NCI-H1930 (cell line): ENCODE measurements at regions not wholly inside any gene's neighbourhood (a gene's known extent, or its start where the extent isn't known, plus 50 kb on each side); places are given as distances from the start of the nearest gene placed in this dataset.

ENCODE experiments used
- DNase-seq, 2 experiments: peaks; one replicate each; lab custom pipeline; 2025; lab: John Stamatoyannopoulos, UW

DNA sequence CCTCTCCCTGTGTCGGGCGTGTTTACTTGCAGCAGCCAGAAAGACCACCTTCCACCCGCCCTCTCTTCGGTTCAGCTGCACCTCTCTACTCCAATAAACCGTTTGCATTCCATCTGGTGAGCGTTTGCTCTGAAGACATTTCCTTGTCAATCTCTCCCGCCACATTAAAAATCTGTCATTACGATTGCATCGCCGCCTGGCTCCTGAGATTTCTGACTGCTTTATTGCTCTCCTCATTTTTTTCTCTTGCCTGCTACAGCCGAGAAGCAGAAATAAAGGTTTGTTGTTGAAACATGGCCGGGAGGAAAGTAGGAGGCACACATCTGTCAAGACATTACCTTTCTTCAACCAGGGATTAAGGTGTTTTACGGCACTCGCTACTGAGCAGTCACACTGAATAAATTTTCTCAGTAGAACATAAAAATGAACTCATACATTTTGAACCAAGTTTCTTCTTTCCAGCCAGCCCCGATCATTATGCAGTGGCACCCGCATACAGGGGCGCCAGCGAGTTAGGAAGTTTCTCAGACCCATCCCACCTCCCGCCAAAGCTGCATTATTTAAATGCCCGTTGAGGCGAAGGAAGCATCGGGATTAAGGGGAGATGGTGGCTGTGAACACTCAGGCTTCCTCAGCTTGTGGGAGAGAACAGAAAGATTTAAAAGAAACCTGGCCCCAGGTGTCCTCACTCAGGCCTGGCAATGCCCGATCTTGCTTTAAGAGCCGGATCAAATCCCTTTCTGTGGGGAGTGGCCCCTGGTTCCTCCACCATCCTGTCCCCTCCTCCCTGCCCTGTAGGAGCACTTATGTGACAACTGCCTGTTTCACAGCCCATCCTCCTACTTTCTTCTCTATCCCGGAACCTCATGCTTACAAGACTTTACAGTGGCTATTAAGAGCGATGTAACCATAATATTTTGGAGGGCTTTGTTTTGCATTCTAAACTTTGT is 1108.9 kb downstream of the BCL11B start:
- DNase-seq: no peak

DNA sequence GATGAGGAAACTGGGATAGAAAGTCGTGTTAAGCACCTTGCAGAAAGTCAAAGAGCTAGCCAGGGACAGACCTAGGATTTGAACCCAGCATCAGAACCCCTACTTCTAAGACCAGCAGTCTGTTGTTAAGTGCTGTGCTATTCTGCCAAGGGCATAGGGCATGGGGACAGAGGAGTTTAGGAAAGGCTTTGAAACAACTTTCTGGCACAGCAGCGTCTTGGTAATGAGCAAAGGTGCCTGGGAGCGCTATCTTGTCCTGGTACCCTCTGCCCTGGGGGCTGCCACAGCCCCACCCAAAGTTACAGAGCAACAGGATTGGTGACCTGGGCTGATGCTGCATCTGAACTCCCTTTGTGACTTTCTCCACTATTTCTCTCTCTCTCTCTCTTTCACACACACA is 1108.1 kb downstream of the BCL11B start:
- DNase-seq: no peak

DNA sequence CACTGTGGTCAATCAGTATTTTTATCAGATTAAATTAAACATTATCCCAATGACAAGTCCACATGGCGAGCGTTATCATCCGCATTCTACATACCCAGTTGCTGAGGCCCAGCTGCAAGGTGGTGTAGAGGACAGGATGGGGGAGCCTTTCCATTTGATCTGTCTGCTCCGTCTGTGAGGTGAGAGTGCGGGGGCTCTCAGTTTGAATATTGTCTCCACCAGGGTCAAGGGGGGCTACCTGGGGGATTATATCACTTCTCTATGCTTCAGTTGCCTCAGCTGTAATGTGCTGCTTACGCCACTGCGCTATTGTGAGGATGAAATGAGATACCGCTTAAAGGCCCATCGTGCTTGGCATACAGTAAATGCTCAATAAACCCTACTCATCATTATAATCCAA is 1106.0 kb downstream of the BCL11B start:
- DNase-seq: no peak

DNA sequence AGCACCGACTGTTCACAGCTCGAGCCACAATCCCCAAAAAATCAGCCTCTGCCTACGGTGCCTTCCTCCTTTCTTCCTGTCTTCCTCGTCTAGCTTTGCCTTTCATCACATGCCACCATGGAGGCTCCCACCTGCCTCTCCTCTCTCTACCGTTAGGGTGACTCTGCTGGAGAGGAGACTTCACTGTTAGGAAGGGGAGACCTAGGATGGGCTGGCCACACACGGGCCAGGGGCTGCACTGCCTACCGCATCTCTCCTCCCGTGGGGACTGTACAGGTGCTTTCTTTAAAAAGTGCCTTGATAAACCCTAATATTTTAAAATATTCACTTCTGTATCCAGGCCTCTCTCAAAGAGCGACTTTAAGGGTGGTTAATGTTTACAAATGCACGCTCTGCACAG is 1104.7 kb downstream of the BCL11B start:
- no peak for DNase-seq

DNA sequence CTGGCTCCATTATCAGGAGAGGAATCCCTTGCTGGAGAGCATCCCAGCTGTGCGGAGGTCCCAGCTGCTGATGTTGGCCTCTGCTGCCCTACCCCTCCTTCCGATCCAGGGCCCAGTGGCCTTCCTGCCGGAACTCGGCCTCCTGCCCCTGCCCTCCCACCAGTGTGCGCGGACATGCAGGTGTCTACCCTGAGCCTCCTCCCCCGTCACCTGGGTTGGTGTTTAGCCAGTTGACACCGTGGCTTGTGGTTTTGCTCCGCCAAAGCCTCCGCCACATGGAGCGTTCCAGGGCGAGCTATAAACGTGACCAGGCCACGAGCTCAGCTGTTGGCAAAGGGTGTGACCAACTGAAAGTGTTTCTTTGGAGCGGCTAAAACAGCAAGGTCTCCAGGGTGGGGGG is 1104.3 kb downstream of the BCL11B start:
- no peak for DNase-seq

DNA sequence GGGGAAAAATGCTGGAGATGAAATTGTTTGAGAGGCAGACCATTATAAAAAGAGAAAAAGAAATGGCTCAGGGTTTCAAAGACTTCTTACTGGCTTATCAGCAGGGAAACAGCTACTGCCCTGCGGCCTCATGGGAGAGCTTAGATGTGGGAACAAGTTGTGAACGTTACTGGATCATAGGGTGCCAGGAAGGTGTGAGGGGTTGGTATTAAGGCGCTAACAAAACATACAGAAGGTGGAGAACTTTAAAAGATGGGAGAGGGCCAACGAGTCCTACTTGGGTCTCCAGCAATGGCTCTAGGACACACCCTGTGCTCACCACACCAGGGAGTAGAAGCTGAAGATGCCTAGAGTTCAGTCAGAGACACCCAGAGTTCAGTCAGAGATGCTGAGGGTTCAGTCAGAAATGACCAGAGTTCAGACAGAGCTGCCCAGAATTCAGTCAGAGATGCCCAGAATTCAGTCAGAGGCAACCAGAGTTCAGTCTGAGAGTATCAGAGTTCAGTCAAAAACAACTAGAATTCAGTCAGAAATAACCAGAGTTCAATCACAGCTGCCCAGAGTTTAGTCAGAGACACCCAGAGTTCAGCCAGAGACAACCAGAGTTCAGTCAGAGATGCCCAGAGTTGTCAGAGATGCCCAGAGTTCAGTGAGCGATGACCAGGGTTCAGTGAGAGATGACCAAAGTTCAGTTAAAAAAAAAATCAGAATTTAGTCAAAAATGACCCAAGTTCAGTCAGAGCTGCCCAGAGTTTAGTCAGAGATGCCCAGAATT is 1103.6 kb downstream of the BCL11B start:
- no peak for DNase-seq

DNA sequence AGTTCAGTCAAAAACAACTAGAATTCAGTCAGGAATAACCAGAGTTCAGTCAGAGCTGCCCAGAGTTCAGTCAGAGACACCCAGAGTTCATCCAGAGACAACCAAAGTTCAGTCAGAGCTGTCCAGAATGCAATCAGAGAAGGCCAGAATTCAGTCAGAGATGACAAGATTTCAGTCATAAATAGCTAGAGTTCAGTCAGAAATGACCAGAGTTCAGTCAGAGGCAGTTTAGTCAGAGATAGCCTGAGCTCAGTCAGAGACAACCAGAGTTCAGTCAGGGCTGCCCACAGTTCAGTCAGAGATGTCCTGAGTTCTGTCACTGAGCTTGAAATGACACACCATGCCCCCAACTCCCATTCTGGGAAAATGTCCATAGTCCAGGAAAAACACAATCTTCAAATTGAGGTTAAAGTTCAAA is 1102.8 kb downstream of the BCL11B start:
- DNase-seq: no peak

DNA sequence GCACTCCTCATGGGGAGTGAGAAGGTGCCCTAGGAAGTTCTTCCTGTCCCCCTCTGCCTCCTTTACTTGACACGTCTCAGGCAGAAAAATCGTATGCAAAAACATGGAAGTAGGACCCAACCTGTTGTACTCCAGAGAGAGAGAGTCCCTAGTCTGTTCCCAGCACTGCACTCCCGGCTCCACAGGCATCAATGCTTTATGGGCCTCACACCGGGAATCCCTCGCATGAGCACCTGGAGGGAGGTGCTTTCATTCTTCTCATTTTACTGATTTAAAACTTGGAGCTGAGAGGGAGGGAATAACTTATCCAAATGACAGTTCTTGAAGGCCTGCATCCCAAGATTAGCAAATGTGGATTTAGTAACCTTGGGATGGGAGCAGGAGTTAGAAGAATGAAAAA is 1101.4 kb downstream of the BCL11B start:
- no peak for DNase-seq

DNA sequence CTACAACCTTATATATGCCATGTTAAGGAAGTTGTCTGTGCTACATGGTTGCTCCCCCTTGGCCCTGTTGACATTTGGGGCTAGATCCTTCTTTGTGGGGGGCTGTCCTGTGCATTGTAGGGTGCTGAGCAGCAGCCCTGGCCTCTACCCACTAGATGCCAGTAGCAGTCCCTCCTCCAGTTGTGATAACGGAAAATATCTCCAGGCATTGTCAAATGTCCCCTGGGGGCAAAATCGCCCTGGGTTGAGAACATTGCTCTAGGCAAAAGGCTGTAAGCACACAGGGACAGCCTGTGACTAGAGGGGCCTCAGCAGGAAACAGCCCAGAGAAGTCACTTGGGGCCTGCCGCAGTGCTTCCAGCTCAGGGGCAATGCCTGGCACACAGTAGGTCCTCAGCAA is 1100.3 kb downstream of the BCL11B start:
- DNase-seq: no peak

DNA sequence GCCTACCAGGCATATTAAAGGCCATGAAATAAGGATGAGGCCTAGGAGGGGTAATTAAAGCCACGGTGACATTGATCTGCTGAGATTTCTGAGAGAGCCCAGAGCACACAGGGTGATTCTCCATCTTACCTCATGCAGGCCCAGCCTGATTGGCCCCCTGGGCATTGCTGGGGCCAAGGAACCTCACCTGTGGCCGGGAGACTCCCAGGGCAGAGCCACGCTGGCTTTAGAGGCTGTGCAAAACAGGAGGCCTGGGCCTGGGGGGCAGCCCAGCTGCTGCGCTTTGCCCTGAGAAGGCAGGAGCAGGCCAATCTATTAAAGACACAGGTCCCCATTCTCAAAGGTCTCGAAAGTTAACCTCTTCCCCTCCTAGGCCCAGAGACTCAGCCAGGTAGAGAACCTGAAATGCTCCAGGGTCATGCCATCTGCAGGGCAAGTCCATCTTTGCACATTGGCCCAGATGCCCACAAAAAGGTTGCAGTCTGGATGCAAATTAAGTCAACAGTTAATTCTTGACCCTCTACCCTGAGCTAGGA is 1099.7 kb downstream of the BCL11B start:
- no peak for DNase-seq

DNA sequence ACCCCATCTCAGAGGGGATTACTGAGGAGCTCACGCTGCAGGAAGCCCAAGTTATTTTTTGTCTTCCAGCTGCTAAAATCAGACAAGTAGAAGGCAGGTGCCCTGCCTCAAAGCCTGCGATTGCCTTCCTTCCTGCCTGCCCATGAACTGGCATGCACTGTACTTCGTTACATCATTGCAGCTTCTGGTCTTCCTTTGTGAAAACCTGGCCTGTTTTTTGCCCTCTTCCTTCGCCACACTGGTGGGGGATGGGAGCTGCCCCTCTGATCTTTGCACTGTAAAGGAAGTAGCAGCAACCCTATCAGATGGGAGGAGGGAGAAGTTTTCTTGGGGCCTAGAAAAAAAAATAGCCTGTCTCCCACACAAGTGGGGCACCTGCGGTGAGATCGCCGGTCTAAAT is 1098.7 kb downstream of the BCL11B start:
- DNase-seq: no peak

DNA sequence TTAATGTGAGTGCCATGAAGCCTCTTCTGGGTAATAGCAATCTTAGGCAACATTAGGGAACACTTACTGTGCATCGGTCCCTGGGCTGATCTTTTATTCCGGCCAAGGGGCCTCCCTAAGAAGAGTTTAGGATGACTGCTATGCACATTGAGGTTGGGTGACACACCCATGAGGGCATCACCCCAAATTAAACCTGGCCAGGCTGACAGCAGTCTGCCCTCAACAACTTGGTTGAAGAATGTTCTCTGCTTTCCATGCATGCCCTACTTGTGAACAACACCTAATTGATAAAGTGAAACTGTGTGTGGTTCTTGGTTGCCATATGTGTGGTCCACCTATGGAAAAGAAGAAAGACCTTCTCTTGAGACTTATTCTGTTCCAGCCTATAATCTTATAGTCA is 1098.0 kb downstream of the BCL11B start:
- no peak for DNase-seq

DNA sequence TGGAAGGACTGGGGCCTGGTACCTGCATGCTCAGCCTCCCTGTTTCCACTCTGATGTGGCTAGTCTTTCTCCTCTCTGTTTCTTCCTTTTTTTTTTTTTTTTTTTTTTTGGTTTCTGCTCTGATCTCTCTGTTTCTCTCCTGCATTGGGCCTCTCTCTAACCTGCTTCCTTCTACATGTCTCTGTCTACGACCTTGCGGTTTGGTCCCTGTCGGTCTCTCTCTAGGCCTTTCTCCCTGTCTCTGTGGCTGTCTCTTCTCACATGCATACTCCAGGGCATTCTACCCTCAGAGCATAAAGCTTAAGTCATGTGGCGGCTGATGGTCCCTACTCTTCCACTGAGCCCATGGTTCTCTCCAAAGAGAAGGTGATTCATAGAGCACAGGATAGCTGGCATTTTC is 1096.6 kb downstream of the BCL11B start:
- DNase-seq: no peak

DNA sequence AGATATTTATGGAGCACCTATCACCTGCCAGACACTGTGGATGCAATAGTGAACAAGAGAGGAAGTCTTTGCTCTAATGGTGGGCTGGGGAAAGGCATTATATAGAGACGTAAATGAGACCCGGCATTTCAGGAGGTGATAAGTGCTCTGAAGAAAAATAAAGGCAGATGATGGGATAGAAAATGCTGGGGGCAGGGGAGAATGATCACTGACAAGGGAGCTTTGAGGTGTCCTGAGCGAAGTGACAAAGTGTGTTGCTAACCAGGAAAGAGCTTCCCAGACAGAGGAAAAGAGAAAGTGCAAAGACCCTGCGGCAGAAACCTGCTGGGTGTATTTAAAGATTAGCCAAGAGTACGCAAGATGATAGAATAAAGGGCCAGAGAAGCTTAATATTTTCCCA is 1096.1 kb downstream of the BCL11B start:
- no peak for DNase-seq

DNA sequence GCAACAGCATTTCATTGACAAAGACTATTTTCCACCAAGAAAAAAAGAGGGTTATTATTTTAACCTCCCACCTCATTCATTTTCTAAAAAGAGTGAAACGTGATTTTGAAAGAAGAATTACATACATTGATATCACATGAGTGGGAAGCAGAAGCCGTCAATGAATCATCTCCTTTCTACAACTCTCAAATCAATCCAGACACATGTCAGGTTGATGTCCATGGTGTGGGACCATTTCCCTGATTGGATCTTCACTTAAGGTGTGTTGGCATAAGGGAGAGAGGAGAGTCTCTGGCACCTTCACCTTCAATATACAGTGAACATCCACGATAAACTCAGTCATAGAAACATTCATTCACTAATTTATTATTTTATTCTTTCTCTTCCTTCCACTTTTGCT is 1095.1 kb downstream of the BCL11B start:
- DNase-seq: no peak

DNA sequence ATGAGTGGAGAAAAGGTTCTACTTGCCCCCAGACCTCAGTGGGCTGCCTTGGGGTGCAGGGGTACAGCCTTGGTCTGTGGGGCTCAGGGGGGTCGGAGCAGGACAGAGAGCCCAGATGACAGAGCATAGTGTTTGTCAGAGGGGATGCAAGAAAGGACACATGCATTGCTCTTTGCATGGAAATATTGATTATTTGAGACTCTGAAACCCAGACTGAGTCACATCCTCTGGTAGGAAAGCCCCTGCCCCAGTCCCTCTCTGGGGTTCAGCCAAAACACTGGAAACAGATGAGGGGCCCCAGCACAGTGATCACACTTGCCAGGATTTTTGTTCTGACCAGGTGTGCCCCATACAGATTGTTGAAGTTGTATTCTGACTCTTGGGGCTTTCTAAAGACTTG is 1094.4 kb downstream of the BCL11B start:
- no peak for DNase-seq

DNA sequence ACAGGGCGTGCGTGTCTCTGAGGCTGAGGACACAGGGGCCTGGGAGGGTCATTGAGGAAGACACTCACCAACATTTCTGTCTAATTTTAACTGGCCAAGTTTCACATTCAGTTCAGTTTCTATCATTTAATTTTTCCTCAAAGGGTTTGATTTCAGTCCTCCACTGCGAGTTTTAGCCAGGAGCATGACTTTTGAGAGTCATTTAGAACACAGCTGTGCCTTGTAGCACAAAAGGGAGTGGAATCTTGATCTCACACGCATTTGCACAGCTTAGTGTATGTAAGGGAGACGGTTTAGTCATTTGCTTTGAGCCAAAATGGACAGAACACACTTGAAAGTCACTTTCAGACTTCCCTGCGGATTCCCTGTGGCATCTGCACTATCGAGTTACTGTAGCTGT is 1090.8 kb downstream of the BCL11B start:
- DNase-seq: no peak

DNA sequence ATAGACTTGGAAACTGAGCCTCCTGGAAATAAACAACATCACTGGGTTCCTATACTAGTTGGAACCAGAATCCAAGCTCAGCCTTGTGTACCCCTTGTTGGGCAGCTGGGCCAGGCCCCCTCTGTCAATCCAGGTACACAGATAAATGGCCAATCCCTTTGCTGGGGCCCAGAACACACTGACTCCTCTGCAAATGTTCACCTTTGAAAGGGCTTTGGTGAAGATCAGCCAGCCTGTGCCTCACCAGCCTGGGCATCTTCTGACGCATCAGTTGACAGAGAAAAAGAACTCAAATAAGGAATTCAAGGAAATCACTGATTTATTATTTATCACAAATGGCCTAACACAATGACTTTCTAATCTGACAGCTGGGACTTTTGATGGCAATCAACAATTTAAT is 1090.2 kb downstream of the BCL11B start:
- no peak for DNase-seq

DNA sequence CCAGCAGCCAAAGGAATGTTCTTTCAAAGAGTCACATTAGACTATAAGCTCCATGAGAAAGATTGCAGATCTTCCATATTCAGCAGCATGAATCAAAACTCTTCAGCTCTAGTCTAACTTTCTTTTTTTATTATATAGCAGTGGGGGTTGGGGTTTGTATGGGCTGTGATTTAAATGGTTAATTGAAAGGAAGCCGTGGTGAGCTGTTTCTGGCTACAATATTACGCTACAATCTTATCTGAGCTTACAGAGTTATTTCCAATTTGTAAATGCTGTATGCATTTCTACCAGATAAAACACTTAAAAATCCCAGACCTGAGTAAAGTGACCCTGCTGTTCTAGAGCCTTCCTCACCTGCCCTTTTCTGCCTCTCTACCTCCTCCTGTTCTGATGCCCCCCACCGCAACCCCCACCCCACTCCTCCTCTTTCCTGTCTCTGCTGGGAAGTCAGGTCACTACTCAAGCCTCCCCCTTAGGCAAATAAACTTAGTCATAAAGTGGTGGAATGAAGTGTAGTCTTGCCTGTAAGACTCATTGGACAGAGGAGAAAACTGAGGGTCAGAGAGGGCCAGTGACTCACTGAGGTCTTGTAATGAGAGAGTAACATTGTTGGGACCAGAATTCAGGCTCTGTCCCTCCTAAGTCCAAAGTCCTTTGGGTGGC is 1089.5 kb downstream of the BCL11B start:
- no peak for DNase-seq

DNA sequence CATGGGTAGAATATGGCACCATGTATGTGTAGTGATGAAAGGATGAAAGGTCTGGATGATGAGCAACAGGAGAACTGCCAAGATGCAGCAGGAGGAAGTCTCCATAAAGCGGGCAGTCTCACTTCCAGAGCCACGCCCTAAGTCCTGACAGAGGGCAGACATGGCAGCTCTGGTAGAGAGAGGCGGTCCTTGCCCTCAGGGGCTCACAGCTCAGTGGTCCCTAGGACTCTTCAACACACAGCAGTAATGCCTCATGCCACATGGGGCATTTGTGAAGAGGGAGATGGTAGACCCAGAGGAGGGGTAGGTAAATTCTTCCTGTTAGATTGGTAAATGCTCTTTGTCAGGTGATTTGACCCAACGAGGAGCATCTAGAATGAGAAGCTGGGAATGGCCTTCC is 1088.4 kb downstream of the BCL11B start:
- no peak for DNase-seq

DNA sequence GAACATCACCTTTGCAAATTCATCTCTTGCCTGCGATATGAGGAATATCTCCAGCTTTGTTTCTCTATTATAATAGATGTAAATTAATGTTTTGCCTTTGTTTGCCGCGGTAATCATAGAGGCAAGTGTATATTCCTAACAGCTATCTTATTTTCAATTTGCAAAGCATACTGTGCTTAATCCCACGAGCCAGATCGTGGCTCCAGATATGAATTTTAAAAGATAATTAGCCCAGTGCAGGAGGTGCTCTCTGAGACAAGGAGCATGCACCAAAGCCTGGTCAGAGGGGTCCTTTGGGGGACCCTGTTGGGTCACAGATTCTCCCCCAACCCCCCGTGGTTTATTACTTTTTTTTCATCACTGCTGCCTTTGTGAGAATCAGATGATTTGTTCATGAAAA is 1087.5 kb downstream of the BCL11B start:
- DNase-seq: no peak

DNA sequence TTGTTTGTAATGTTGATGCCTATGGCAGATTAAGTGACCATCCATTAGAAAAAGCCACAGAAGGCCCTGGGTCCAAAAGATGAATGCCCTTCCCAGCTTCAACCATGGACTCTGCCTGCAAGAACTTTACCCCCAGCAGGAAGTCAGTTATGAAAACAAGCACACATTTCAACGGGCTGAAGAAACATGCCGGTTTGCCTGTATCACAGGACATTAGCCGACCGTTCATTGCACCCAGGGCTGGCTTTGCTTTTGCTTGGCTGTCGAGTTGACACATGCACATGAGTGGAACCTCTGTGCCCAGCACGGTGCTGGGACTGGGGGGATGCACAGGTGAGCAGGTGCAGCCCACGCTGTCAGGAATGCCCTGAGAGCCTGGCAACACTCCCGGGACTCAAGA is 1087.0 kb downstream of the BCL11B start:
- no peak for DNase-seq

DNA sequence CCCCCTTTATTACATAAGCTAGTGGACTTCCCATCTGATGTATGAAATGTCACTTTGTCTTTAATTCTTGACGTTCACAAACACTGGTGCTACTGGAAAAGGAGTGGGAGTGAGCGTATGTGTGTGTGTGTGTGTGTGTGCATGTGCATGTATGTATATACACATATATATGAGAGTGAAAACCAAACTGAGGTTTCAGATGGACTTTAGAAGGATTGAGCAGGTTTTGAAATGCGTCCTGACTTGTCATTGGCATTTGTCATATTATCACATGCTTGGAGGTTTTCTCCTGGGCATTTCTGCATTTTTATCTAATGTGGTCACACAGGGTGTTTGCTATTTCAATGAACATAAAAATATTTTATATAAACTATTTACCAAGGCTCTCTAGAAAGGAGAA is 1085.9 kb downstream of the BCL11B start:
- DNase-seq: no peak
